ENCODE measurements at regions not wholly inside any gene's neighbourhood (a gene's known extent, or its start where the extent isn't known, plus 50 kb on each side); places are given as distances from the start of the nearest gene placed in this dataset.

- H3K4me3 ChIP-seq = no peak overlapping the region
- no peaks in the 10 kb centered on the region for H3K4me1 ChIP-seq
- peaks cover 0 to 14% of the 10 kb centered on the region in 2 donors for H3K27me3 ChIP-seq
- TF ChIP-seq, protein P1, sequence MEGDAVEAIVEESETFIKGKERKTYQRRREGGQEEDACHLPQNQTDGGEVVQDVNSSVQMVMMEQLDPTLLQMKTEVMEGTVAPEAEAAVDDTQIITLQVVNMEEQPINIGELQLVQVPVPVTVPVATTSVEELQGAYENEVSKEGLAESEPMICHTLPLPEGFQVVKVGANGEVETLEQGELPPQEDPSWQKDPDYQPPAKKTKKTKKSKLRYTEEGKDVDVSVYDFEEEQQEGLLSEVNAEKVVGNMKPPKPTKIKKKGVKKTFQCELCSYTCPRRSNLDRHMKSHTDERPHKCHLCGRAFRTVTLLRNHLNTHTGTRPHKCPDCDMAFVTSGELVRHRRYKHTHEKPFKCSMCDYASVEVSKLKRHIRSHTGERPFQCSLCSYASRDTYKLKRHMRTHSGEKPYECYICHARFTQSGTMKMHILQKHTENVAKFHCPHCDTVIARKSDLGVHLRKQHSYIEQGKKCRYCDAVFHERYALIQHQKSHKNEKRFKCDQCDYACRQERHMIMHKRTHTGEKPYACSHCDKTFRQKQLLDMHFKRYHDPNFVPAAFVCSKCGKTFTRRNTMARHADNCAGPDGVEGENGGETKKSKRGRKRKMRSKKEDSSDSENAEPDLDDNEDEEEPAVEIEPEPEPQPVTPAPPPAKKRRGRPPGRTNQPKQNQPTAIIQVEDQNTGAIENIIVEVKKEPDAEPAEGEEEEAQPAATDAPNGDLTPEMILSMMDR (IDR thresholded peaks at IDR 0.05) = no peak
- H3K36me3 ChIP-seq = no peaks in the 10 kb centered on the region
- intact Hi-C loops (cut with DNase I; ENCODE audit: low total_unique reads) = no loop called here
- H3K9me3 ChIP-seq = no peaks in the 10 kb centered on the region
- H3K27ac ChIP-seq = no peak overlapping the region
- no peak for DNase-seq
These were observed 297.8 kb downstream of the ADGRD1 start for GRCh38 chr12:131251336-131252101.

- H3K27me3 ChIP-seq = peaks cover 0 to 15% of the 10 kb centered on the region in 2 donors
- intact Hi-C loops (cut with DNase I; ENCODE audit: low total_unique reads) = no loop called here
- TF ChIP-seq, protein P1 (IDR thresholded peaks at IDR 0.05) = no peak
These were observed 299.8 kb downstream of the ADGRD1 start for GRCh38 chr12:131253376-131254026.

GRCh38 chr12:131254374-131254773 is 300.7 kb downstream of the ADGRD1 start:
- Histone ChIP-seq H3K27me3 (peaks cover 0 to 15% of the 10 kb centered on the region in 2 donors), H3K9me3 (no peaks in the 10 kb centered on the region), H3K4me3 (no peak overlapping the region), H3K4me1 (no peaks in the 10 kb centered on the region), H3K27ac (no peak overlapping the region), H3K36me3 (no peaks in the 10 kb centered on the region)
- intact Hi-C loops (cut with DNase I; ENCODE audit: low total_unique reads) = no loop called here
- DNase-seq = no peak
- TF ChIP-seq, protein P1 (IDR thresholded peaks at IDR 0.05) = no peak

More at GRCh38 chr12:131253376-131254026, 299.8 kb downstream of the ADGRD1 start:
- no peak overlapping the region for H3K4me3 ChIP-seq
- H3K36me3 ChIP-seq = no peaks in the 10 kb centered on the region
- H3K27ac ChIP-seq = no peak overlapping the region
- DNase-seq = no peak
- no peaks in the 10 kb centered on the region for H3K9me3 ChIP-seq
- H3K4me1 ChIP-seq = no peaks in the 10 kb centered on the region

DNA sequence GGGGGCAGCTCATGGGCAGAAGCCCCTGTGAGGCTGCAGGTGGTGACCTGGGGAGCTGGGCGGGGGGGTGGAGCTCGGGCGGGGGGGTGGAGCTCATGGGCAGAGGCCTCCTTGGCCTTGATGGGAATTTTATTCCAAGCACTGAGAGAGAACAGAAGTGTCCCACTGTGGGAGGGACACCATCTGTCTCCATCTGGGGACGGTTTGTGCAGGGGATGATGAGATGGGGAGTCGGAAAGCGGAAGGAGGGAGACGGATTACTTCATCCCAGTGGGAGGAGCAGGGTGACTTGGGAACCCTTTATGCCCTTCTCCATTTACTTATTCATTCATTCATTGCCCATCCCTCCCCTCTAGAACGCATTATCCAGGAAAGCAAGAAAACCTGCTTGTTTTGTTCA is 304.7 kb downstream of the ADGRD1 start:
- intact Hi-C loops (cut with DNase I; ENCODE audit: low total_unique reads) = no loop called here

GRCh38 chr12:131260251-131260905 is 306.7 kb downstream of the ADGRD1 start:
- no peak for DNase-seq
- H3K27me3 ChIP-seq = peaks cover 0 to 11% of the 10 kb centered on the region in 2 donors
- no peaks in the 10 kb centered on the region for H3K36me3 ChIP-seq
- H3K4me3 ChIP-seq = no peak overlapping the region
- no peaks in the 10 kb centered on the region for H3K9me3 ChIP-seq
- no peaks in the 10 kb centered on the region for H3K4me1 ChIP-seq
- TF ChIP-seq, protein P1 (IDR thresholded peaks at IDR 0.05) = no peak
- intact Hi-C loops (cut with DNase I; ENCODE audit: low total_unique reads) = no loop called here
- H3K27ac ChIP-seq = no peak overlapping the region

More for the DNA sequence above, 304.7 kb downstream of the ADGRD1 start:
- no peaks in the 10 kb centered on the region for H3K4me1 ChIP-seq
- no peaks in the 10 kb centered on the region for H3K36me3 ChIP-seq
- H3K27ac ChIP-seq = no peak overlapping the region
- no peak overlapping the region for H3K4me3 ChIP-seq
- TF ChIP-seq, protein P1 (IDR thresholded peaks at IDR 0.05) = no peak
- peaks cover 0 to 11% of the 10 kb centered on the region in 2 donors for H3K27me3 ChIP-seq
- DNase-seq = no peak
- no peaks in the 10 kb centered on the region for H3K9me3 ChIP-seq
